Endothelial cell (in vitro differentiated cells): ENCODE measurements at regions not wholly inside any gene's neighbourhood (a gene's known extent, or its start where the extent isn't known, plus 50 kb on each side); places are given as distances from the start of the nearest gene placed in this dataset.
A peak's percentile ranks its signal among the peaks of the same experiment; 100 is the strongest.

Experiments used
- DNase-seq: peaks from one replicate; pipeline ENCODE4 v3.0.0; 2021; ENCODE audit warnings: low spot score
- H3K27ac Mint-ChIP-seq: one replicate; pipeline ENCODE4 v1.8.0; 2021; ENCODE audit warnings: mixed read lengths, inconsistent platforms; ENCODE audit not compliant: unreplicated experiment
- H3K27me3 Mint-ChIP-seq: one replicate; pipeline ENCODE4 v1.8.0; 2021; ENCODE audit warnings: mild to moderate bottlenecking, moderate library complexity, mixed read lengths, inconsistent platforms; ENCODE audit not compliant: unreplicated experiment
- H3K36me3 Mint-ChIP-seq: one replicate; pipeline ENCODE4 v1.8.0; 2021; ENCODE audit warnings: mild to moderate bottlenecking, low read depth, mixed read lengths, inconsistent platforms; ENCODE audit not compliant: unreplicated experiment
- H3K4me1 Mint-ChIP-seq: one replicate; pipeline ENCODE4 v1.8.0; 2021; ENCODE audit warnings: mild to moderate bottlenecking, mixed read lengths, inconsistent platforms; ENCODE audit not compliant: unreplicated experiment
- H3K4me3 Mint-ChIP-seq: one replicate; pipeline ENCODE4 v1.8.0; 2021; ENCODE audit warnings: mild to moderate bottlenecking, mixed read lengths, inconsistent platforms; ENCODE audit not compliant: unreplicated experiment
- H3K9me3 Mint-ChIP-seq: one replicate; pipeline ENCODE4 v1.8.0; 2021; ENCODE audit warnings: mixed read lengths, inconsistent platforms; ENCODE audit not compliant: unreplicated experiment
- CTCF ChIP-seq: fragments of 200-600 bp; sonication (generic); IDR thresholded peaks from one replicate; pipeline ENCODE4 v1.5.0; 2021; ENCODE audit warnings: antibody characterized with exemption; ENCODE audit not compliant: unreplicated experiment

GRCh38 chr16:7268182-7268581, 64.5 kb upstream of the RBFOX1 start:
- no peaks in the 10 kb centered on the region for H3K4me1 Mint-ChIP-seq
- peaks cover 6% of the 10 kb centered on the region for H3K27me3 Mint-ChIP-seq
- peak; percentile 34 for DNase-seq
- H3K36me3 Mint-ChIP-seq = peaks cover 7% of the 10 kb centered on the region
- H3K9me3 Mint-ChIP-seq = peaks cover 23% of the 10 kb centered on the region
- no peak overlapping the region for H3K27ac Mint-ChIP-seq
- no peak overlapping the region for H3K4me3 Mint-ChIP-seq
- peak; percentile 78 for TF ChIP-seq CTCF

DNA sequence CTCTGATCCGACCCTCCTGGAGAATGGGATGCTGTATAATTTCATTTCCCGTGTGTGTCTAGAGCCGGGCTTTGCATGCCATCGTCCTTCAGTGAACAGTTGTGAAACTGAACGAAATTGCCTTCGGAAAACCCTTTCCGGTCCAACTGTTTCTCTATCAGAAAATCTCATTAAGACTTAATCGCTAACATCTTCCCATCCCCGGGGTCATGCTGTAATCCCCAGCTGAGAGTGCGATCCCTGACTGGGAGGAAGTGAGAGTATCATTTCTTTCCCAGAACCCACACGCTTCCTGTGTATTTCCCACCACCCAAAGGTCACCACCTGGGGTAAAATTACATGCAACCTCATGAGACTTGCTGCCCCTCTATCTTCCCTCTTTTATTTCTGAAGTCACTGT, 75.6 kb upstream of the RBFOX1 start:
- Mint-ChIP-seq H3K9me3 (peaks cover 8% of the 10 kb centered on the region), H3K36me3 (peaks cover 6% of the 10 kb centered on the region), H3K4me1 (no peaks in the 10 kb centered on the region), H3K27me3 (peaks cover 4% of the 10 kb centered on the region), H3K27ac (no peak overlapping the region), H3K4me3 (no peak overlapping the region)
- no peak for TF ChIP-seq CTCF
- DNase-seq = no peak

- Mint-ChIP-seq H3K4me1 (no peaks in the 10 kb centered on the region), H3K36me3 (no peaks in the 10 kb centered on the region), H3K4me3 (no peak overlapping the region), H3K27me3 (no peaks in the 10 kb centered on the region), H3K9me3 (peaks cover 23% of the 10 kb centered on the region), H3K27ac (no peak overlapping the region)
- TF ChIP-seq CTCF = no peak
- DNase-seq = no peak
Observed at GRCh38 chr16:7246578-7246977, 86.1 kb upstream of the RBFOX1 start.

- no peak for TF ChIP-seq CTCF
- H3K9me3 Mint-ChIP-seq = peaks cover 23% of the 10 kb centered on the region
- H3K27me3 Mint-ChIP-seq = no peaks in the 10 kb centered on the region
- no peak overlapping the region for H3K4me3 Mint-ChIP-seq
- no peaks in the 10 kb centered on the region for H3K4me1 Mint-ChIP-seq
- DNase-seq = no peak
- H3K36me3 Mint-ChIP-seq = no peaks in the 10 kb centered on the region
- no peak overlapping the region for H3K27ac Mint-ChIP-seq
Observed at GRCh38 chr16:7239547-7239946, 93.1 kb upstream of the RBFOX1 start.

DNA sequence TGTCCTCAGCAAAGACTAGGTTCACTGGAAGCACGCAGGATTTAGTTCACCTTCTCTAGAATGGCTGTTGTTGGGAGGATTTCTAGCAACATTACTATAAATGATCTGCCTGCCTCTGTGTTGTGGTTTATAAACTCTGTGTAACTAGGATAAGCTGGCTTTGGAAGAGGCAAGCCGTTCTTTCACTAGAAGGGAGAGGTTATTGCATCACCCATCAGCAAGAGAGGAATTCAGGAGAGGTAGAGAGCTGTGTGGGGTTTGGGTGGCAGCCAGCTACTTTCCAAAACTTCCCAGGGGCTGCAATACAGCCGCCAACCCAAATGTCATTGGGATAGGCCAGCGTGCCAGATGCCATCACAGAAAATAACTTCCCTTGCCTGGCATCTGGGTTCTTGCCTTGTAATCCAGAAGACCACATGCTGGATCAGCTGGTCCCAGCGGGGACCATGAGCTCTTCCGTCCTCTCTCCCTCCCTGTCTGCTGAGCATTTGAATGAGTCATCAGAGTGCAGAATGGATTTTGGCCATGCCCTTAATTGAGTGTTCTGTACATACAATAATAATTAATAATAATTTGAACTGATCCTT, 95.7 kb upstream of the RBFOX1 start:
- Mint-ChIP-seq H3K27ac (no peak overlapping the region), H3K4me1 (no peaks in the 10 kb centered on the region), H3K4me3 (no peak overlapping the region), H3K9me3 (peaks cover 27% of the 10 kb centered on the region), H3K36me3 (no peaks in the 10 kb centered on the region), H3K27me3 (no peaks in the 10 kb centered on the region)
- DNase-seq = no peak
- no peak for TF ChIP-seq CTCF
